HEK293 (cell line): ENCODE measurements at regions not wholly inside any gene's neighbourhood (a gene's known extent, or its start where the extent isn't known, plus 50 kb on each side); places are given as distances from the start of the nearest gene placed in this dataset.

ENCODE experiments used
- CTCF ChIA-PET: fragments of 350-600 bp; formaldehyde crosslinking; extraction: SDS; loops from one replicate; lab custom pipeline; 2021; ENCODE audit warnings: antibody characterized with exemption; lab: Yijun Ruan, JAX
- POLR2A ChIA-PET: fragments of 300-600 bp; formaldehyde crosslinking; extraction: SDS; loops from one replicate; lab custom pipeline; 2020; ENCODE audit warnings: antibody characterized with exemption, inconsistent platforms; lab: Yijun Ruan, JAX
- H3K27ac ChIP-seq: fragments of 200-500 bp; sonication (Bioruptor generic); 2 replicates; pipeline ENCODE4 v1.5.1; 2014; ENCODE audit warnings: low read depth, low read length, control low read depth, inconsistent platforms; ENCODE audit errors: extremely low read depth
- H3K36me3 ChIP-seq, 2 experiments: fragments of 200-500 bp in 1 of 2; sonication (Bioruptor generic) in 1 of 2; 1 replicate in 1 of 2; 2 replicates in 1 of 2; pipeline ENCODE4 v1.5.1; 2014 to 2017; ENCODE audit warnings: inconsistent platforms in 2 of 2, low read length in 2 of 2; ENCODE audit not compliant: control insufficient read depth in 2 of 2, insufficient read depth in 1 of 2
- H3K4me1 ChIP-seq: fragments of 200-500 bp; sonication (Bioruptor generic); 2 replicates; pipeline ENCODE4 v1.5.1; 2014; ENCODE audit warnings: mild to moderate bottlenecking, low read length, inconsistent platforms; ENCODE audit not compliant: control insufficient read depth, insufficient read depth
- H3K4me3 ChIP-seq: 2 replicates; pipeline ENCODE4 v1.5.1; 2011; ENCODE audit warnings: low read depth, mild to moderate bottlenecking, control low read depth, low read length, moderate library complexity
- H3K9me3 ChIP-seq: fragments of 200-500 bp; sonication (Bioruptor generic); 2 replicates; pipeline ENCODE4 v1.5.1; 2014; ENCODE audit warnings: low read depth, low read length, inconsistent platforms; ENCODE audit not compliant: control insufficient read depth, insufficient read depth
- HOXD13 ChIP-seq: sonication (generic); formaldehyde crosslinking; IDR thresholded peaks from 2 replicates; pipeline ENCODE4 v1.8.0; 2022; ENCODE audit warnings: missing genetic modification reagents, borderline replicate concordance
- KLF10 ChIP-seq: fragments of 450-650 bp; IDR thresholded peaks from 2 replicates; pipeline ENCODE4 v1.5.1; 2018; ENCODE audit warnings: missing biosample characterization, mild to moderate bottlenecking, missing genetic modification characterization
- KLF8 ChIP-seq: fragments of 450-650 bp; formaldehyde crosslinking; IDR thresholded peaks from 2 replicates; pipeline ENCODE4 v1.5.1; 2016; ENCODE audit warnings: missing biosample characterization, missing genetic modification characterization
- MYNN ChIP-seq: fragments of 450-650 bp; formaldehyde crosslinking; IDR thresholded peaks from 2 replicates; pipeline ENCODE4 v1.5.1; 2016; ENCODE audit warnings: missing biosample characterization, missing genetic modification characterization, borderline replicate concordance
- ZBTB17 ChIP-seq: fragments of 450-650 bp; formaldehyde crosslinking; IDR thresholded peaks from 2 replicates; pipeline ENCODE4 v1.5.1; 2016; ENCODE audit warnings: missing biosample characterization, missing genetic modification characterization
- ZFP37 ChIP-seq: fragments of 450-650 bp; formaldehyde crosslinking; IDR thresholded peaks from 2 replicates; pipeline ENCODE4 v1.5.1; 2016; ENCODE audit warnings: missing biosample characterization, missing genetic modification characterization
- ZNF146 ChIP-seq: fragments of 450-650 bp; formaldehyde crosslinking; IDR thresholded peaks from 2 replicates; pipeline ENCODE4 v1.5.1; 2016; ENCODE audit warnings: missing biosample characterization, missing genetic modification characterization
- ZNF2 ChIP-seq: fragments of 450-650 bp; formaldehyde crosslinking; IDR thresholded peaks from 2 replicates; pipeline ENCODE4 v1.5.1; 2016; ENCODE audit warnings: missing biosample characterization, missing genetic modification characterization
- ZNF223 ChIP-seq: fragments of 450-650 bp; formaldehyde crosslinking; IDR thresholded peaks from 2 replicates; pipeline ENCODE4 v1.5.1; 2016; ENCODE audit warnings: missing biosample characterization, missing genetic modification characterization
- ZNF26 ChIP-seq: fragments of 450-650 bp; formaldehyde crosslinking; IDR thresholded peaks from 2 replicates; pipeline ENCODE4 v1.5.1; 2016; ENCODE audit warnings: missing biosample characterization, missing genetic modification characterization
- ZNF274 ChIP-seq, 2 experiments: fragments of 200-500 bp in 1 of 2; fragments of 450-650 bp in 1 of 2; sonication (Bioruptor generic) in 1 of 2; formaldehyde crosslinking in 1 of 2; IDR thresholded peaks; 2 replicates each; pipeline versions ENCODE4 v1.5.1 to v1.6.1; 2014 to 2016; ENCODE audit warnings: borderline replicate concordance in 1 of 2, inconsistent platforms in 1 of 2, low read length in 1 of 2, missing biosample characterization in 1 of 2, missing genetic modification characterization in 1 of 2
- ZNF366 ChIP-seq: fragments of 450-650 bp; formaldehyde crosslinking; conservative IDR thresholded peaks from 2 replicates; pipeline ENCODE4 v1.5.1; 2016; ENCODE audit warnings: missing biosample characterization, missing genetic modification characterization
- ZNF391 ChIP-seq: fragments of 450-650 bp; formaldehyde crosslinking; IDR thresholded peaks from 2 replicates; pipeline ENCODE4 v1.5.1; 2016; ENCODE audit warnings: low read depth, missing biosample characterization, missing genetic modification characterization, borderline replicate concordance
- ZNF433 ChIP-seq: fragments of 450-650 bp; formaldehyde crosslinking; IDR thresholded peaks from 2 replicates; pipeline ENCODE4 v1.5.1; 2016; ENCODE audit warnings: missing biosample characterization, missing genetic modification characterization, low read depth
- ZNF488 ChIP-seq: fragments of 450-650 bp; formaldehyde crosslinking; IDR thresholded peaks from 2 replicates; pipeline ENCODE4 v1.5.1; 2016; ENCODE audit warnings: missing biosample characterization, missing genetic modification characterization
- ZNF514 ChIP-seq: fragments of 450-650 bp; formaldehyde crosslinking; IDR thresholded peaks from 2 replicates; pipeline ENCODE4 v1.5.1; 2016; ENCODE audit warnings: missing biosample characterization, missing genetic modification characterization
- ZNF521 ChIP-seq: fragments of 450-650 bp; formaldehyde crosslinking; IDR thresholded peaks from 2 replicates; pipeline ENCODE4 v1.5.1; 2017; ENCODE audit warnings: missing biosample characterization, mild to moderate bottlenecking, missing genetic modification characterization
- ZNF548 ChIP-seq: fragments of 450-650 bp; formaldehyde crosslinking; IDR thresholded peaks from 2 replicates; pipeline ENCODE4 v1.5.1; 2016; ENCODE audit warnings: missing biosample characterization, missing genetic modification characterization
- ZNF558 ChIP-seq: fragments of 450-650 bp; formaldehyde crosslinking; IDR thresholded peaks from 2 replicates; pipeline ENCODE4 v1.5.1; 2016; ENCODE audit warnings: missing biosample characterization, missing genetic modification characterization
- ZNF610 ChIP-seq: fragments of 450-650 bp; formaldehyde crosslinking; IDR thresholded peaks from 2 replicates; pipeline ENCODE4 v1.5.1; 2016; ENCODE audit warnings: missing biosample characterization, missing genetic modification characterization, borderline replicate concordance
- ZNF76 ChIP-seq: fragments of 450-650 bp; formaldehyde crosslinking; IDR thresholded peaks from 2 replicates; pipeline ENCODE4; 2016; ENCODE audit warnings: low read depth, missing biosample characterization, missing genetic modification characterization, borderline replicate concordance
- ZNF792 ChIP-seq: fragments of 450-650 bp; formaldehyde crosslinking; IDR thresholded peaks from 2 replicates; pipeline ENCODE4 v1.5.1; 2016; ENCODE audit warnings: missing biosample characterization, missing genetic modification characterization
- TF ChIP-seq, protein P1 (sequence below): fragments of 450-650 bp; formaldehyde crosslinking; IDR thresholded peaks from 2 replicates; pipeline ENCODE4 v1.5.1; 2017; ENCODE audit warnings: missing biosample characterization, missing genetic modification characterization
- TF ChIP-seq, protein P2 (sequence below): fragments of 450-650 bp; formaldehyde crosslinking; IDR thresholded peaks from 2 replicates; pipeline ENCODE4 v1.5.1; 2016; ENCODE audit warnings: missing biosample characterization, missing genetic modification characterization

DNA sequence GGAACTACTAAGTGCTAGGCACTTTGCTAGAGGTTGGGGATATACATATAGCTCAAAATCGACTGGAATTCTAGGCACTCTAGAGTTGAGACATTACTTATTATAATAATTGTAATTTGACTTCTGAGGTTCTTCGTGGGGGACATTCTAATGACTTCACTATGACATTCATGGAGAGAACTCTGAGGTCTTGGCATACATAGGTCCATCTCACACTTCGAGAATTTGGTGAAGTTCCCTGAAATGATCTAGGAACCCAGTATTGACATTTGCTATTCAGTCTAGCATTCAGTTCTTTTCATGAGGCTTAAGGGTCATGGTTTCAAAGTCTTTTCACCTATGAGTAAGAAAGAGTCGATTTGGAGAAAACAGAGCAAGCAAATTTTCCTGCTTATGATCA, 446.6 kb upstream of the JAG1 start (continued):
- no peak for TF ChIP-seq ZNF2
- TF ChIP-seq ZNF488 (tag by site-specific recombination) = no peak
- no peak for TF ChIP-seq KLF8 (tag by site-specific recombination)
- TF ChIP-seq ZFP37 (tag by site-specific recombination) = no peak
- TF ChIP-seq ZNF610 (tag by site-specific recombination) = no peak
- TF ChIP-seq, protein P1, sequence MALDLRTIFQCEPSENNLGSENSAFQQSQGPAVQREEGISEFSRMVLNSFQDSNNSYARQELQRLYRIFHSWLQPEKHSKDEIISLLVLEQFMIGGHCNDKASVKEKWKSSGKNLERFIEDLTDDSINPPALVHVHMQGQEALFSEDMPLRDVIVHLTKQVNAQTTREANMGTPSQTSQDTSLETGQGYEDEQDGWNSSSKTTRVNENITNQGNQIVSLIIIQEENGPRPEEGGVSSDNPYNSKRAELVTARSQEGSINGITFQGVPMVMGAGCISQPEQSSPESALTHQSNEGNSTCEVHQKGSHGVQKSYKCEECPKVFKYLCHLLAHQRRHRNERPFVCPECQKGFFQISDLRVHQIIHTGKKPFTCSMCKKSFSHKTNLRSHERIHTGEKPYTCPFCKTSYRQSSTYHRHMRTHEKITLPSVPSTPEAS (tag by site-specific recombination) = no peak
- TF ChIP-seq ZNF558 (tag by site-specific recombination) = no peak
- TF ChIP-seq MYNN (tag by site-specific recombination) = no peak
- TF ChIP-seq, all 188 proteins: peak for 0

GRCh38 chr20:11124849-11125505, 451.2 kb upstream of the JAG1 start:
- POLR2A ChIA-PET = no interaction called here
- Histone ChIP-seq H3K4me1 (no peaks in the 10 kb centered on the region), H3K27ac (no peak overlapping the region), H3K36me3 (no peaks in the 10 kb centered on the region), H3K9me3 (no peaks in the 10 kb centered on the region), H3K4me3 (no peak overlapping the region)
- CTCF ChIA-PET = no interaction called here
- TF ChIP-seq ZBTB17 (tag by site-specific recombination) (no peak), ZNF514 (tag by site-specific recombination) (no peak), ZNF223 (no peak), ZNF366 (tag by site-specific recombination) (no peak), ZNF274 (IDR thresholded peaks at IDR 0.05; ENCODE audit: low read length) (no peak), ZNF274 (tag by site-specific recombination; IDR thresholded peaks at IDR 0.05; ENCODE audit: borderline replicate concordance) (no peak)

DNA sequence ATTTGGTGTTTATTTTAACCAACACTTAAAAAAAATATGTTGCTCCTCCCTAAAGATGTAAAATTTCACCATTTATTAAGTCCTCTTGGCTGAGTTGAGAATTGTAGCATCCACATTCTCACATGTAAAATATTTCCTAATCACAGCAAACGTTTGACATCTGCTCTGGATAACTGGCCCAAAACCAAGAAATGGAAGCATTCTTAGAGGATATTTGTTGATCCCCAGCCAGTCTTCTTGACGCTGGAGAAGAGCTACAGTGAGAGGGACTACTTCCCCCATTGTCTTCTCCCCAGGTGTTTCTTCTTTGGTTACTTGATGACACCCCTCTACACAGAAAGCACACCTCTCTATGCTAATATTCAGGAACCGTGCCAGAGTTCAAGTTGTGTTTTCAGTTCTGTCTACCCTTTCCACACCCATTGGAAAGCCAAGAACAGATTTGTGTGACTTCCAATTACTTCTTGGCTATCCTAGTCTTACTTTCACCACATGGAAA, 454.5 kb upstream of the JAG1 start:
- Histone ChIP-seq H3K4me1 (no peaks in the 10 kb centered on the region), H3K9me3 (no peaks in the 10 kb centered on the region), H3K27ac (no peak overlapping the region), H3K4me3 (no peak overlapping the region), H3K36me3 (no peaks in the 10 kb centered on the region)
- ChIA-PET POLR2A (no interaction called here), CTCF (no interaction called here)
- TF ChIP-seq ZNF792 = no peak
- no peak for TF ChIP-seq ZNF76 (tag by site-specific recombination)
- TF ChIP-seq ZNF146 (tag by site-specific recombination) = no peak
- TF ChIP-seq KLF10 = no peak
- TF ChIP-seq, protein P2, sequence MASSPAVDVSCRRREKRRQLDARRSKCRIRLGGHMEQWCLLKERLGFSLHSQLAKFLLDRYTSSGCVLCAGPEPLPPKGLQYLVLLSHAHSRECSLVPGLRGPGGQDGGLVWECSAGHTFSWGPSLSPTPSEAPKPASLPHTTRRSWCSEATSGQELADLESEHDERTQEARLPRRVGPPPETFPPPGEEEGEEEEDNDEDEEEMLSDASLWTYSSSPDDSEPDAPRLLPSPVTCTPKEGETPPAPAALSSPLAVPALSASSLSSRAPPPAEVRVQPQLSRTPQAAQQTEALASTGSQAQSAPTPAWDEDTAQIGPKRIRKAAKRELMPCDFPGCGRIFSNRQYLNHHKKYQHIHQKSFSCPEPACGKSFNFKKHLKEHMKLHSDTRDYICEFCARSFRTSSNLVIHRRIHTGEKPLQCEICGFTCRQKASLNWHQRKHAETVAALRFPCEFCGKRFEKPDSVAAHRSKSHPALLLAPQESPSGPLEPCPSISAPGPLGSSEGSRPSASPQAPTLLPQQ (tag by site-specific recombination) = no peak
- TF ChIP-seq ZNF391 (tag by site-specific recombination) = no peak
- no peak for TF ChIP-seq ZNF433 (tag by site-specific recombination)
- no peak for TF ChIP-seq HOXD13 (CRISPR knock-in tag)
- no peak for TF ChIP-seq ZNF26 (tag by site-specific recombination)
- no peak for TF ChIP-seq ZNF521 (tag by site-specific recombination)
- TF ChIP-seq ZNF548 = no peak
